ENCODE measurements at regions not wholly inside any gene's neighbourhood (a gene's known extent, or its start where the extent isn't known, plus 50 kb on each side); places are given as distances from the start of the nearest gene placed in this dataset.
"Not testable (repeated sequence)": the region's sequence is repeated elsewhere in the genome, so short reads cannot be mapped to it uniquely, and the experiment has no call there.

- DNase-seq: no peak
Measured at GRCh38 chr6:125432963-125433362, 131.2 kb upstream of the HDDC2 start.

GRCh38 chr6:125434760-125435159, 133.0 kb upstream of the HDDC2 start:
- DNase-seq: no peak

GRCh38 chr6:125439512-125439911, 137.7 kb upstream of the HDDC2 start:
- DNase-seq: no peak

- DNase-seq: no peak
Measured at GRCh38 chr6:125444006-125444923, 142.5 kb upstream of the HDDC2 start.

- DNase-seq: no peak
Measured at GRCh38 chr6:125445054-125445453, 143.3 kb upstream of the HDDC2 start.

- no peak for DNase-seq
Measured at GRCh38 chr6:125446011-125446410, 144.2 kb upstream of the HDDC2 start.

GRCh38 chr6:125451750-125452149, 150.0 kb upstream of the HDDC2 start:
- no peak for DNase-seq

- no peak for DNase-seq
Measured at GRCh38 chr6:125453516-125453915, 151.7 kb upstream of the HDDC2 start.

GRCh38 chr6:125454351-125454750, 152.6 kb upstream of the HDDC2 start:
- no peak for DNase-seq

GRCh38 chr6:125458493-125458892, 156.7 kb upstream of the HDDC2 start:
- not testable (repeated sequence) for DNase-seq

- DNase-seq: not testable (repeated sequence)
Measured at GRCh38 chr6:125465332-125465731, 163.6 kb upstream of the HDDC2 start.

GRCh38 chr6:125469915-125470314, 168.1 kb upstream of the HDDC2 start:
- DNase-seq: no peak

- DNase-seq: no peak
Measured at GRCh38 chr6:125471667-125472066, 169.9 kb upstream of the HDDC2 start.

- no peak for DNase-seq
Measured at GRCh38 chr6:125474061-125474460, 172.3 kb upstream of the HDDC2 start.

- no peak for DNase-seq
Measured at GRCh38 chr6:125477156-125477555, 175.4 kb upstream of the HDDC2 start.

- no peak for DNase-seq
Measured at GRCh38 chr6:125477844-125478243, 176.1 kb upstream of the HDDC2 start.

- no peak for DNase-seq
Measured at GRCh38 chr6:125480146-125480545, 178.4 kb upstream of the HDDC2 start.

- no peak for DNase-seq
Measured at GRCh38 chr6:125480571-125480970, 178.8 kb upstream of the HDDC2 start.

GRCh38 chr6:125481056-125481455, 179.3 kb upstream of the HDDC2 start:
- DNase-seq: no peak

- no peak for DNase-seq
Measured at GRCh38 chr6:125485757-125486156, 184.0 kb upstream of the HDDC2 start.

- no peak for DNase-seq
Measured at GRCh38 chr6:125486881-125487280, 185.1 kb upstream of the HDDC2 start.

GRCh38 chr6:125489579-125490285, 188.0 kb upstream of the HDDC2 start:
- no peak for DNase-seq

- no peak for DNase-seq
Measured at GRCh38 chr6:125491860-125492618, 190.3 kb upstream of the HDDC2 start.
